Esophagus squamous epithelium (tissue), 4 donors: ENCODE measurements at regions not wholly inside any gene's neighbourhood (a gene's known extent, or its start where the extent isn't known, plus 50 kb on each side); places are given as distances from the start of the nearest gene placed in this dataset.

Experiments
- CTCF ChIP-seq, 6 experiments: fragments of 450-650 bp in 4 of 6; fragments of 200-600 bp in 2 of 6; sonication (generic) in 2 of 6; IDR thresholded peaks; one replicate each; pipeline ENCODE4 v1.5.1; 2016 to 2019; ENCODE audit warnings: antibody characterized with exemption in 6 of 6, mild to moderate bottlenecking in 4 of 6, moderate library complexity in 4 of 6
- POLR2A ChIP-seq, 4 donors: fragments of 450-650 bp; IDR thresholded peaks; one replicate each; pipeline ENCODE4 v1.6.1; 2017; ENCODE audit warnings: antibody characterized with exemption in 4 of 4, mild to moderate bottlenecking in 4 of 4, moderate library complexity in 3 of 4

GRCh38 chr2:58891828-58892377 lies 650.8 kb upstream of the FANCL start:
- TF ChIP-seq CTCF (IDR thresholded peaks at IDR 0.05): no peak
- no peak for TF ChIP-seq POLR2A (IDR thresholded peaks at IDR 0.05)
